PC-3 (cell line): ENCODE measurements at regions not wholly inside any gene's neighbourhood (a gene's known extent, or its start where the extent isn't known, plus 50 kb on each side); places are given as distances from the start of the nearest gene placed in this dataset.

Experiments used
- ATAC-seq: fragments of 200-7000 bp; cut with Tn5 transposase; 2 replicates; pipeline ENCODE4 v1.9.1; 2020; ENCODE audit warnings: mild to moderate bottlenecking, moderate library complexity
- BruUV-seq: library from RNA; stranded (reverse); fragments of 400-500 nt; replicated peaks from 2 replicates; lab custom pipeline; 2021; lab: Mats Ljungman, UMichigan
- CTCF ChIA-PET: fragments of 300-600 bp; sonication (Branson Sonifier 250); formaldehyde crosslinking; loops from one replicate; lab custom pipeline; 2022; ENCODE audit warnings: antibody characterized with exemption; lab: Charles Lee
- POLR2A ChIA-PET: fragments of 300-600 bp; sonication (Branson Sonifier 250); formaldehyde crosslinking; loops from one replicate; lab custom pipeline; 2022; ENCODE audit warnings: antibody characterized with exemption; ENCODE audit not compliant: unreplicated experiment; lab: Charles Lee
- DNase-seq: peaks from one replicate; pipeline ENCODE4 v3.0.0-alpha.2; 2015
- H2AFZ ChIP-seq: fragments of 300-600 bp; sonication (generic); 2 replicates; pipeline ENCODE4 v1.6.0; 2016; ENCODE audit warnings: antibody characterized with exemption, low read length
- H3F3A ChIP-seq: fragments of 300-600 bp; sonication (generic); one replicate; pipeline ENCODE4 v1.6.0; 2017; ENCODE audit warnings: antibody characterized with exemption, low read length, control low read depth, mild to moderate bottlenecking; ENCODE audit not compliant: unreplicated experiment
- H3K27ac ChIP-seq: fragments of 300-600 bp; sonication (generic); 2 replicates; pipeline ENCODE4 v1.5.1; 2016; ENCODE audit warnings: mild to moderate bottlenecking, low read length
- H3K27me3 ChIP-seq: fragments of 300-600 bp; sonication (generic); 2 replicates; pipeline ENCODE4 v1.6.1; 2016; ENCODE audit warnings: low read length, mixed read lengths
- H3K36me3 ChIP-seq: fragments of 300-600 bp; sonication (generic); 2 replicates; pipeline ENCODE4 v1.6.1; 2016; ENCODE audit warnings: low read depth, mixed run types, low read length, mixed read lengths
- H3K4me1 ChIP-seq: fragments of 300-600 bp; sonication (generic); 2 replicates; pipeline ENCODE4 v1.5.1; 2016; ENCODE audit warnings: low read length; ENCODE audit not compliant: insufficient read depth
- H3K4me2 ChIP-seq: fragments of 300-600 bp; sonication (generic); 2 replicates; pipeline ENCODE4 v1.6.0; 2016; ENCODE audit warnings: low read length
- H3K4me3 ChIP-seq: fragments of 300-600 bp; sonication (generic); 2 replicates; pipeline ENCODE4 v1.5.1; 2016; ENCODE audit warnings: mild to moderate bottlenecking, low read length, mixed read lengths
- H3K79me2 ChIP-seq: fragments of 300-600 bp; sonication (generic); 2 replicates; pipeline ENCODE4 v1.6.1; 2017; ENCODE audit warnings: low read length, mixed read lengths
- H3K9ac ChIP-seq: fragments of 300-600 bp; sonication (generic); 2 replicates; pipeline ENCODE4 v1.6.0; 2016; ENCODE audit warnings: mild to moderate bottlenecking, low read length
- H3K9me2 ChIP-seq: fragments of 300-600 bp; sonication (generic); replicated peaks from 2 replicates; pipeline ENCODE4 v1.6.1; 2016; ENCODE audit warnings: mixed run types, low read length, mixed read lengths
- H3K9me3 ChIP-seq: fragments of 300-600 bp; sonication (generic); 2 replicates; pipeline ENCODE4 v1.6.1; 2016; ENCODE audit warnings: low read length, mixed read lengths
- H4K20me1 ChIP-seq: fragments of 300-600 bp; sonication (generic); 2 replicates; pipeline ENCODE4 v1.6.1; 2016; ENCODE audit warnings: low read length, mixed read lengths
- CTCF ChIP-seq: fragments of 300-600 bp; sonication (generic); conservative IDR thresholded peaks from 2 replicates; pipeline ENCODE4 v1.5.1; 2017; ENCODE audit warnings: antibody characterized with exemption, low read depth, mild to moderate bottlenecking, low read length
- EZH2 ChIP-seq: fragments of 300-600 bp; sonication (generic); IDR thresholded peaks from one replicate; pipeline ENCODE4 v1.6.1; 2017; ENCODE audit warnings: antibody characterized with exemption, mild to moderate bottlenecking, low read length; ENCODE audit not compliant: unreplicated experiment
- EZH2phosphoT487 ChIP-seq: fragments of 300-600 bp; sonication (generic); IDR thresholded peaks from 2 replicates; pipeline ENCODE4 v1.6.1; 2018; ENCODE audit warnings: mild to moderate bottlenecking, antibody characterized with exemption, low read length, borderline replicate concordance
- intact Hi-C: fragments of 100-400 bp; cut with micrococcal nuclease; formaldehyde crosslinking; loops from 2 replicates; pipeline ENCODE4 v1.9.0; 2023

GRCh38 chr5:159855476-159856191, 60.6 kb upstream of the ADRA1B start:
- no peaks in the 10 kb centered on the region for H3K79me2 ChIP-seq
- intact Hi-C loops, result no loop called here
- no peaks in the 10 kb centered on the region for H3K36me3 ChIP-seq
- no peak overlapping the region for H2AFZ ChIP-seq
- H3K4me1 ChIP-seq, result peaks cover 9% of the 10 kb centered on the region
- no peak for TF ChIP-seq EZH2phosphoT487
- TF ChIP-seq CTCF, result no peak
- no peak for TF ChIP-seq EZH2
- ChIA-PET CTCF (no interaction called here), POLR2A (no interaction called here)
- no peak overlapping the region for H3K4me3 ChIP-seq
- H3F3A ChIP-seq, result no peaks in the 10 kb centered on the region
- no peaks in the 10 kb centered on the region for H3K27me3 ChIP-seq
- H3K9ac ChIP-seq, result no peak overlapping the region
- no peak overlapping the region for H3K27ac ChIP-seq
- no peak for ATAC-seq
- no TSS peak for BruUV-seq
- H3K9me3 ChIP-seq, result no peaks in the 10 kb centered on the region
- no peak overlapping the region for H3K4me2 ChIP-seq
- H3K9me2 ChIP-seq, result no peaks in the 10 kb centered on the region
- no peaks in the 10 kb centered on the region for H4K20me1 ChIP-seq
- DNase-seq, result no peak

- no peak for ATAC-seq
These were observed 57.4 kb upstream of the ADRA1B start for GRCh38 chr5:159858871-159859270.

More at GRCh38 chr5:159858871-159859270, 57.4 kb upstream of the ADRA1B start:
- no peaks in the 10 kb centered on the region for H3K36me3 ChIP-seq
- TF ChIP-seq EZH2 (no peak), EZH2phosphoT487 (no peak), CTCF (no peak)
- H3K4me2 ChIP-seq, result no peak overlapping the region
- no peaks in the 10 kb centered on the region for H3K27me3 ChIP-seq
- no peak for DNase-seq
- intact Hi-C loops, result no loop called here
- CTCF ChIA-PET, result no interaction called here
- no peaks in the 10 kb centered on the region for H3F3A ChIP-seq
- H3K9me2 ChIP-seq, result no peaks in the 10 kb centered on the region
- H3K4me3 ChIP-seq, result no peak overlapping the region
- H4K20me1 ChIP-seq, result no peaks in the 10 kb centered on the region
- H3K79me2 ChIP-seq, result no peaks in the 10 kb centered on the region
- H3K27ac ChIP-seq, result no peak overlapping the region
- POLR2A ChIA-PET, result no interaction called here
- H3K4me1 ChIP-seq, result no peaks in the 10 kb centered on the region
- no peak overlapping the region for H3K9ac ChIP-seq
- BruUV-seq, result no TSS peak
- no peaks in the 10 kb centered on the region for H3K9me3 ChIP-seq
- H2AFZ ChIP-seq, result no peak overlapping the region
